WTC11 (cell line): ENCODE measurements at regions not wholly inside any gene's neighbourhood (a gene's known extent, or its start where the extent isn't known, plus 50 kb on each side); places are given as distances from the start of the nearest gene placed in this dataset.

ENCODE experiments used
- ELF4 ChIP-seq: sonication (generic); formaldehyde crosslinking; IDR thresholded peaks from 2 replicates; pipeline ENCODE4 v1.8.1; 2022; ENCODE audit warnings: low read depth, mild to moderate bottlenecking, moderate library complexity, missing genetic modification reagents
- KAT7 ChIP-seq: sonication (generic); formaldehyde crosslinking; IDR thresholded peaks from 2 replicates; pipeline ENCODE4 v1.8.1; 2023; ENCODE audit warnings: missing genetic modification reagents, mild to moderate bottlenecking, borderline replicate concordance
- TEAD4 ChIP-seq: sonication (generic); formaldehyde crosslinking; IDR thresholded peaks from 2 replicates; pipeline ENCODE4 v1.8.0; 2022; ENCODE audit warnings: mild to moderate bottlenecking, missing genetic modification reagents
- ZNF121 ChIP-seq: sonication (generic); formaldehyde crosslinking; IDR thresholded peaks from 2 replicates; pipeline ENCODE4 v1.8.0; 2023; ENCODE audit warnings: missing genetic modification reagents
- TF ChIP-seq, protein P1 (sequence below): fragments of 200-600 bp; IDR thresholded peaks from 2 replicates; pipeline ENCODE4 v1.8.0; 2022; ENCODE audit warnings: antibody characterized with exemption
- TF ChIP-seq, protein P2 (sequence below): sonication (generic); formaldehyde crosslinking; IDR thresholded peaks from 2 replicates; pipeline ENCODE4 v1.8.1; 2023; ENCODE audit warnings: mild to moderate bottlenecking, missing genetic modification reagents, moderate library complexity

DNA sequence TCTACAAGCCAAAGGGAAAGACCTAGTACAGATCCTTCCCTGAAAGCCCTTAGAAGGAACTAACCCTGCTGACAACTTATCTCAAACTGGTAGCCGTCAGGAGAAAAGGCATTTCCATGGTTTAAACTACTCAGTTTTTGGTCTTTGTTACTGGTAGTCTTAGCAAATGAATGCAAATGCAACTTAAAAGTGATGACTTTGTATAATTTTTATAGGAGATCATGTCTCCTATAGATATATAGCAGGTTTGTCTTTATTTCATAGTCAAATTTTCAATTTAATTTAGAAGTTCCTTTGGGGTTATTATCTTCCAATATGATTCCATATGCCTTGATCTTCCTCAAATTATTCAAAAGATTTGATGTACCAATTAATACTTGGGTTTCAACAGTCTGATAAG, 1173.0 kb upstream of the CNTN5 start:
- TF ChIP-seq, protein P1, sequence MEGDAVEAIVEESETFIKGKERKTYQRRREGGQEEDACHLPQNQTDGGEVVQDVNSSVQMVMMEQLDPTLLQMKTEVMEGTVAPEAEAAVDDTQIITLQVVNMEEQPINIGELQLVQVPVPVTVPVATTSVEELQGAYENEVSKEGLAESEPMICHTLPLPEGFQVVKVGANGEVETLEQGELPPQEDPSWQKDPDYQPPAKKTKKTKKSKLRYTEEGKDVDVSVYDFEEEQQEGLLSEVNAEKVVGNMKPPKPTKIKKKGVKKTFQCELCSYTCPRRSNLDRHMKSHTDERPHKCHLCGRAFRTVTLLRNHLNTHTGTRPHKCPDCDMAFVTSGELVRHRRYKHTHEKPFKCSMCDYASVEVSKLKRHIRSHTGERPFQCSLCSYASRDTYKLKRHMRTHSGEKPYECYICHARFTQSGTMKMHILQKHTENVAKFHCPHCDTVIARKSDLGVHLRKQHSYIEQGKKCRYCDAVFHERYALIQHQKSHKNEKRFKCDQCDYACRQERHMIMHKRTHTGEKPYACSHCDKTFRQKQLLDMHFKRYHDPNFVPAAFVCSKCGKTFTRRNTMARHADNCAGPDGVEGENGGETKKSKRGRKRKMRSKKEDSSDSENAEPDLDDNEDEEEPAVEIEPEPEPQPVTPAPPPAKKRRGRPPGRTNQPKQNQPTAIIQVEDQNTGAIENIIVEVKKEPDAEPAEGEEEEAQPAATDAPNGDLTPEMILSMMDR, result no peak
- TF ChIP-seq ELF4 (CRISPR knock-in tag) (no peak), TEAD4 (CRISPR knock-in tag) (no peak), ZNF121 (CRISPR knock-in tag) (no peak), KAT7 (no peak)
- TF ChIP-seq, protein P2, sequence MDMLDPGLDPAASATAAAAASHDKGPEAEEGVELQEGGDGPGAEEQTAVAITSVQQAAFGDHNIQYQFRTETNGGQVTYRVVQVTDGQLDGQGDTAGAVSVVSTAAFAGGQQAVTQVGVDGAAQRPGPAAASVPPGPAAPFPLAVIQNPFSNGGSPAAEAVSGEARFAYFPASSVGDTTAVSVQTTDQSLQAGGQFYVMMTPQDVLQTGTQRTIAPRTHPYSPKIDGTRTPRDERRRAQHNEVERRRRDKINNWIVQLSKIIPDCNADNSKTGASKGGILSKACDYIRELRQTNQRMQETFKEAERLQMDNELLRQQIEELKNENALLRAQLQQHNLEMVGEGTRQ, result no peak
